HCT116 (cell line): ENCODE measurements at regions not wholly inside any gene's neighbourhood (a gene's known extent, or its start where the extent isn't known, plus 50 kb on each side); places are given as distances from the start of the nearest gene placed in this dataset.

ENCODE experiments used
- ATAC-seq: fragments of 200-7000 bp; cut with Tn5 transposase; 2 replicates; pipeline ENCODE4 v1.9.1; 2020; ENCODE audit warnings: mild to moderate bottlenecking, moderate library complexity
- BruUV-seq: library from RNA; stranded (reverse); fragments of 400-500 nt; replicated peaks from 2 replicates; lab custom pipeline; 2021; lab: Mats Ljungman, UMichigan
- CTCF ChIA-PET: fragments of 300-600 bp; sonication (Branson Sonifier 250); formaldehyde crosslinking; loops from one replicate; lab custom pipeline; 2021; ENCODE audit warnings: antibody characterized with exemption; lab: Charles Lee
- POLR2A ChIA-PET: fragments of 300-600, 350-600 bp; sonication (Branson Sonifier 250); formaldehyde crosslinking; loops from one replicate; lab custom pipeline; 2021; ENCODE audit warnings: antibody characterized with exemption; lab: Charles Lee
- RAD21 ChIA-PET, 2 experiments: fragments of 300-600 bp; sonication (Branson Sonifier 250); formaldehyde crosslinking; loops; one replicate each; lab custom pipeline; 2023; ENCODE audit warnings: low total read pairs in 2 of 2; ENCODE audit not compliant: uncharacterized antibody in 2 of 2, unreplicated experiment in 2 of 2, low non-redundant PET in 1 of 2; lab: Charles Lee
- DNase-seq: peaks from one replicate; pipeline ENCODE4 v3.0.0-alpha.2; 2010; ENCODE audit warnings: low read depth, low spot score
- H2AFZ ChIP-seq: fragments of 200-600 bp; shearing (Covaris generic), sonication (generic); 2 replicates; pipeline ENCODE4 v1.6.1; 2017; ENCODE audit warnings: low read depth, mixed run types, mixed read lengths, antibody characterized with exemption, low read length; ENCODE audit not compliant: poor library complexity, severe bottlenecking
- H3K27ac ChIP-seq: 2 replicates; pipeline ENCODE4 v1.5.1; 2012; ENCODE audit warnings: low read depth, low read length
- H3K27me3 ChIP-seq: fragments of 200-600 bp; sonication (generic); 2 replicates; pipeline ENCODE4 v1.6.1; 2016; ENCODE audit warnings: mixed run types, low read length, mixed read lengths; ENCODE audit not compliant: insufficient read depth
- H3K36me3 ChIP-seq, 2 experiments: fragments of 200-500 bp in 1 of 2; fragments of 200-600 bp in 1 of 2; sonication (Bioruptor generic) in 1 of 2; sonication (generic) in 1 of 2; 2 replicates each; pipeline versions ENCODE4 v1.5.1 to v1.6.1; 2014 to 2016; ENCODE audit warnings: low read length in 2 of 2, inconsistent platforms in 1 of 2, mixed read lengths in 1 of 2, mixed run types in 1 of 2; ENCODE audit not compliant: insufficient read depth in 2 of 2, control insufficient read depth in 1 of 2
- H3K4me1 ChIP-seq, 2 experiments: fragments of 200-600 bp in 1 of 2; sonication (generic) in 1 of 2; 2 replicates each; pipeline versions ENCODE4 v1.5.1 to v1.6.1; 2012 to 2017; ENCODE audit warnings: low read length in 2 of 2, inconsistent platforms in 1 of 2, mild to moderate bottlenecking in 1 of 2, mixed read lengths in 1 of 2, mixed run types in 1 of 2, moderate library complexity in 1 of 2; ENCODE audit not compliant: insufficient read depth in 2 of 2, control insufficient read depth in 1 of 2
- H3K4me2 ChIP-seq: fragments of 200-600 bp; sonication (generic); 2 replicates; pipeline ENCODE4 v1.6.1; 2017; ENCODE audit warnings: mixed run types, low read length, mixed read lengths
- H3K4me3 ChIP-seq, 2 experiments: fragments of 200-600 bp in 1 of 2; sonication (generic) in 1 of 2; replicated peaks in 1 of 2; 2 replicates each; pipeline ENCODE4 v1.5.1; 2011 to 2016; ENCODE audit warnings: low read length in 2 of 2, control low read depth in 1 of 2, low read depth in 1 of 2, mild to moderate bottlenecking in 1 of 2, mixed read lengths in 1 of 2, mixed run types in 1 of 2
- H3K79me2 ChIP-seq: fragments of 200-600 bp; sonication (generic); 2 replicates; pipeline ENCODE4 v1.6.1; 2017; ENCODE audit warnings: mild to moderate bottlenecking, mixed run types, low read length, moderate library complexity, mixed read lengths; ENCODE audit not compliant: insufficient read depth
- H3K9ac ChIP-seq: fragments of 200-600 bp; sonication (generic); 2 replicates; pipeline ENCODE4 v1.6.1; 2016; ENCODE audit warnings: low read length, mixed read lengths
- H3K9me2 ChIP-seq: fragments of 200-600 bp; sonication (generic), shearing (Covaris generic); 2 replicates; pipeline ENCODE4 v1.6.1; 2017; ENCODE audit warnings: mixed run types, mild to moderate bottlenecking, moderate library complexity; ENCODE audit not compliant: insufficient read depth
- H3K9me3 ChIP-seq, 2 experiments: fragments of 200-500 bp in 1 of 2; fragments of 200-600 bp in 1 of 2; sonication (Bioruptor generic) in 1 of 2; sonication (generic) in 1 of 2; 2 replicates each; pipeline ENCODE4 v1.6.1; 2014 to 2017; ENCODE audit warnings: low read length in 2 of 2, mixed read lengths in 2 of 2, inconsistent platforms in 1 of 2, low read depth in 1 of 2, mild to moderate bottlenecking in 1 of 2, mixed run types in 1 of 2, moderate library complexity in 1 of 2; ENCODE audit not compliant: control insufficient read depth in 1 of 2, insufficient read depth in 1 of 2
- H4K20me1 ChIP-seq: fragments of 200-600 bp; sonication (generic), shearing (Covaris generic); 2 replicates; pipeline ENCODE4 v1.6.1; 2017; ENCODE audit warnings: mixed run types, mild to moderate bottlenecking, moderate library complexity; ENCODE audit not compliant: insufficient read depth
- EZH2phosphoT487 ChIP-seq: fragments of 200-600 bp; IDR thresholded peaks from 2 replicates; pipeline ENCODE4 v1.6.1; 2018; ENCODE audit warnings: antibody characterized with exemption, borderline replicate concordance
- SP1 ChIP-seq: IDR thresholded peaks from 2 replicates; pipeline ENCODE4 v1.6.1; 2012; ENCODE audit warnings: low read depth
- TCF7L2 ChIP-seq: IDR thresholded peaks from 2 replicates; pipeline ENCODE4 v1.7.0; 2011; ENCODE audit warnings: borderline replicate concordance, inconsistent platforms; ENCODE audit not compliant: insufficient read depth, insufficient read length; ENCODE audit errors: extremely low read depth
- YY1 ChIP-seq: IDR thresholded peaks from 2 replicates; pipeline ENCODE4 v1.6.1; 2011; ENCODE audit warnings: low read length, low read depth, moderate library complexity, mild to moderate bottlenecking; ENCODE audit not compliant: insufficient replicate concordance; ENCODE audit errors: extremely low read depth
- intact Hi-C: fragments of 100-400 bp; cut with micrococcal nuclease; formaldehyde crosslinking; loops from 2 replicates; pipeline ENCODE4 v1.10.0; 2022
- TF ChIP-seq, protein P1 (sequence below): IDR thresholded peaks from 2 replicates; pipeline ENCODE4 v1.6.1; 2012

DNA sequence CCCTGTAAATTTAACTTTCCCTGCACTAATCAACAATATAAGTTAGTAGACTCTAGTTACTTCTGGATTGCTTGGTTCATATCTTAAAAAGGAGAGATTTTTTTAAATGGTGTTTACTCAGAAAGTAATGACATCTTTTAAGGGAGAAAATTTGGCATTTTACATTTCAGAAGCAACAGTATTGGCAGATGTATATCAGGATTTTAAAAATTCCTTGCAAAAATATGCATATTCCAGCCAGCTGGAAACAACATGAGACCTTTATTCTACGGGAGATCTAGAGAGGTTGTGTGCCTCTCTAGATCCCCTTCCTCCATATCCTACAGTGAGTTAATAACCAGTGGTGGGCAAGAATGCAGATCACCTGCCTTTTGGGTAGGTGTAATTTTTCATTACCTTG is 848.2 kb downstream of the USP25 start:
- no TSS peak for BruUV-seq
- Histone ChIP-seq H3K9me3 (peaks cover 16 to 19% of the 10 kb centered on the region in 2 experiments; a peak in 2 of 4 replicates), H3K9me2 (no peaks in the 10 kb centered on the region), H3K4me2 (no peak overlapping the region), H3K79me2 (no peaks in the 10 kb centered on the region), H3K4me1 (no peaks in the 10 kb centered on the region), H3K4me3 (no peak overlapping the region), H3K36me3 (no peaks in the 10 kb centered on the region), H4K20me1 (no peaks in the 10 kb centered on the region), H3K27ac (no peak overlapping the region), H3K9ac (no peak overlapping the region), H2AFZ (no peak overlapping the region), H3K27me3 (no peaks in the 10 kb centered on the region)
- ATAC-seq (no peak), DNase-seq (no peak)
- no peak for TF ChIP-seq EZH2phosphoT487
- CTCF ChIA-PET: no interaction called here
- RAD21 ChIA-PET: no interaction called here
- POLR2A ChIA-PET: no interaction called here
- intact Hi-C loops: no loop called here

DNA sequence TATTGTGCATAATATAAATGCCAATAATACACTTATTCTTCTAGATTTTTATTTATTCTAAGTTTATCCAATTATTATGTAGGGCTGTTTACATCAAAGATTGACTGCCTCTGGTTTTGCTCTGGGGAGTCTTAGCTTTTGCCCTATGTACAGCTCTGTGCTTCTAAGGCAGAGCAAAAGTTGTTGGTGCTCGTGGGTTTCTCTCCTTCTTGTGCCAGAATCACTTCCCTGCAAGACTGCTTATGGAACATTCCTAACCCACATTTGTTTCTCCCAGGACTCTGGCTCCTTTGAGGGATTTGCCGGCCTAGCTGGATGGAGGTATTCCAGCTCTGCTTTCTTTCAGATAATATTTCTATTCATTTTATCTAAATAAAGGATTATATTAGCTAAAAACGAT is 849.1 kb downstream of the USP25 start:
- RAD21 ChIA-PET: no interaction called here
- H3K9me3 ChIP-seq: peaks cover 12 to 19% of the 10 kb centered on the region in 2 experiments; a peak in 2 of 4 replicates
- no peaks in the 10 kb centered on the region for H4K20me1 ChIP-seq
- H3K9ac ChIP-seq: no peak overlapping the region
- ATAC-seq (no peak), DNase-seq (no peak)
- H3K9me2 ChIP-seq: no peaks in the 10 kb centered on the region
- POLR2A ChIA-PET: no interaction called here
- H3K4me1 ChIP-seq: no peaks in the 10 kb centered on the region
- H3K27me3 ChIP-seq: no peaks in the 10 kb centered on the region
- no peak for TF ChIP-seq SP1
- no peak for TF ChIP-seq TCF7L2
- TF ChIP-seq, protein P1, sequence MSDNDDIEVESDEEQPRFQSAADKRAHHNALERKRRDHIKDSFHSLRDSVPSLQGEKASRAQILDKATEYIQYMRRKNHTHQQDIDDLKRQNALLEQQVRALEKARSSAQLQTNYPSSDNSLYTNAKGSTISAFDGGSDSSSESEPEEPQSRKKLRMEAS: no peak
- TF ChIP-seq YY1: no peak
- H3K36me3 ChIP-seq: no peaks in the 10 kb centered on the region
- H3K4me2 ChIP-seq: no peak overlapping the region
- no peak overlapping the region for H3K4me3 ChIP-seq
- intact Hi-C loops: no loop called here
- H2AFZ ChIP-seq: no peak overlapping the region
- no peak overlapping the region for H3K27ac ChIP-seq
- CTCF ChIA-PET: no interaction called here
- BruUV-seq: no TSS peak
- no peaks in the 10 kb centered on the region for H3K79me2 ChIP-seq
